Heart left ventricle (tissue), 16 donors: ENCODE measurements at regions not wholly inside any gene's neighbourhood (a gene's known extent, or its start where the extent isn't known, plus 50 kb on each side); places are given as distances from the start of the nearest gene placed in this dataset.

Experiments
- ATAC-seq, 4 donors: fragments of 200-7000 bp; cut with Tn5 transposase; one replicate each; pipeline ENCODE4 v1.9.1; 2020 to 2022; ENCODE audit warnings: moderate library complexity in 4 of 4, mild to moderate bottlenecking in 3 of 4, moderate number of reproducible peaks in 1 of 4
- DNase-seq, 5 donors: peaks; one replicate each; pipeline ENCODE4 v3.0.0-alpha.2; 2020
- H3K27ac ChIP-seq, 12 donors: fragments of 200-600 bp; sonication (generic) in 4 of 12; one replicate each; pipeline versions ENCODE4 v1.5.0 to v1.8.0; 2016 to 2022; ENCODE audit warnings: mild to moderate bottlenecking in 2 of 12
- H3K27me3 ChIP-seq, 9 donors: fragments of 200-600 bp; sonication (generic) in 2 of 9; one replicate each; pipeline versions ENCODE4 v1.5.1 to v1.8.0; 2016 to 2022; ENCODE audit warnings: mild to moderate bottlenecking in 3 of 9
- H3K36me3 ChIP-seq, 9 donors: fragments of 200-600 bp; sonication (generic) in 2 of 9; one replicate each; pipeline versions ENCODE4 v1.5.0 to v1.8.0; 2018 to 2022; ENCODE audit warnings: mild to moderate bottlenecking in 2 of 9
- H3K4me1 ChIP-seq, 12 donors: fragments of 200-600 bp; sonication (generic) in 4 of 12; one replicate each; pipeline versions ENCODE4 v1.5.0 to v1.8.0; 2016 to 2022; ENCODE audit warnings: mild to moderate bottlenecking in 3 of 12
- H3K4me3 ChIP-seq, 12 donors: fragments of 200-600 bp; sonication (generic) in 4 of 12; one replicate each; pipeline versions ENCODE4 v1.5.0 to v1.8.0; 2017 to 2022; ENCODE audit warnings: mild to moderate bottlenecking in 9 of 12, moderate library complexity in 4 of 12
- H3K9me3 ChIP-seq, 12 donors: fragments of 200-600 bp; sonication (generic) in 4 of 12; one replicate each; pipeline versions ENCODE4 v1.5.0 to v1.8.0; 2016 to 2022; ENCODE audit warnings: mild to moderate bottlenecking in 1 of 12
- POLR2A ChIP-seq, 2 donors: fragments of 450-650 bp; IDR thresholded peaks; one replicate each; pipeline ENCODE4 v1.6.1; 2017; ENCODE audit warnings: antibody characterized with exemption in 2 of 2, mild to moderate bottlenecking in 2 of 2, moderate library complexity in 2 of 2
- WGBS, 4 donors: extraction: QIAGEN DNeasy Blood & Tissue Kit in 2 of 4; methylation state at CpG; one replicate each; pipeline versions ENCODE4 v1.1.5 to v1.1.7; 2013 to 2018; 5-methylcytosine and 5-hydroxymethylcytosine counted together
- intact Hi-C, 10 donors: fragments of 100-400 bp; cut with DNase I; formaldehyde crosslinking; loops; one replicate each; pipeline versions ENCODE4 v1.11.1 to v1.14.2; 2022
- TF ChIP-seq, protein P1 (sequence below), 12 donors: fragments of 200-600 bp; sonication (generic) in 4 of 12; IDR thresholded peaks; one replicate each; pipeline versions ENCODE4 v1.5.0 to v1.8.0; 2018 to 2022; ENCODE audit warnings: antibody characterized with exemption in 12 of 12, mild to moderate bottlenecking in 5 of 12
- donor health status: ischemic (EF 13 %, LVEDD 7.1; RV severe dilation, severe dysfunction).
- donor health status: healthy with polysubstance abuse.
- donor health status: DM: no; HTN: yes; CAD: no.
- donor health status: DM: no; HTN: no; CAD: no.
- donor health status: ischemic (EF 25% LVEDD 6.9; RV normal size, moderate dysfunction).
- donor health status: ischemic (EF 25% LVEDD 5.7; RV mildly dilated, moderate dysfunction).
- donor health status: healthy.
- donor health status: DM: yes; HTN: yes; CAD: no.
- donor health status: ischemic (EF 35%, LVEDD 5.7; RV mildly dilated, moderate dysfunction).
- donor health status: nonischemic (EF 11% LVEDD 7.7; RV severe dilation, severe dysfunction).
- donor health status: DM: yes; HTN: yes; CAD: no.
- donor health status: PGD.
- donor health status: ischemic (EF 29% LVEDD 5.4; RV normal size, mild dysfunction).
- donor health status: nonischemic (EF 23%, LVEDD 6.1; RV moderate dilation, normal function).

DNA sequence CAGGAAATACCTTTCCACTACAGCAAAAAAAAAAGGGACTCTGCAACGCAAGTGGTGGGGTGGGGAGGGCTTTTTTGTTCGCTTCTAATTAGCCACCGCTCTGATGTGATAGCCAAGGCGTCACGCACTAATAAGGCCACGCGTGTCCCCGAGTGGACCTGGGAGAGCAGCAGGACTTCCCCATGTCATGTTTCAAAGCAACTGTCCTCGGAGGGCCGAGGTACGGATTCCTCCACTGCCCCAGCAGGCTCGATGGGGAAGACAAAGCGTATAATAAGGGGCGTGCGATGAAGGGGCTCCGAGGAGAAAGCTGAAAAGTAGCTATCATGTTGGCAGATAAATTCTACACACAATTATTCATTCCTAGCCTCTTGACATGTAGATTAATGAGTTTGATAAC is 179.7 kb upstream of the ZNF507 start:
- TF ChIP-seq, protein P1, sequence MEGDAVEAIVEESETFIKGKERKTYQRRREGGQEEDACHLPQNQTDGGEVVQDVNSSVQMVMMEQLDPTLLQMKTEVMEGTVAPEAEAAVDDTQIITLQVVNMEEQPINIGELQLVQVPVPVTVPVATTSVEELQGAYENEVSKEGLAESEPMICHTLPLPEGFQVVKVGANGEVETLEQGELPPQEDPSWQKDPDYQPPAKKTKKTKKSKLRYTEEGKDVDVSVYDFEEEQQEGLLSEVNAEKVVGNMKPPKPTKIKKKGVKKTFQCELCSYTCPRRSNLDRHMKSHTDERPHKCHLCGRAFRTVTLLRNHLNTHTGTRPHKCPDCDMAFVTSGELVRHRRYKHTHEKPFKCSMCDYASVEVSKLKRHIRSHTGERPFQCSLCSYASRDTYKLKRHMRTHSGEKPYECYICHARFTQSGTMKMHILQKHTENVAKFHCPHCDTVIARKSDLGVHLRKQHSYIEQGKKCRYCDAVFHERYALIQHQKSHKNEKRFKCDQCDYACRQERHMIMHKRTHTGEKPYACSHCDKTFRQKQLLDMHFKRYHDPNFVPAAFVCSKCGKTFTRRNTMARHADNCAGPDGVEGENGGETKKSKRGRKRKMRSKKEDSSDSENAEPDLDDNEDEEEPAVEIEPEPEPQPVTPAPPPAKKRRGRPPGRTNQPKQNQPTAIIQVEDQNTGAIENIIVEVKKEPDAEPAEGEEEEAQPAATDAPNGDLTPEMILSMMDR (IDR thresholded peaks at IDR 0.05) = no peak
- TF ChIP-seq POLR2A (IDR thresholded peaks at IDR 0.05) = no peak
- no peaks in the 10 kb centered on the region for H3K36me3 ChIP-seq
- 78 to 84% (median 81%) methylated on average over 16 of the region's 16 CpGs for WGBS, 4 donors
- DNase-seq (no peak), ATAC-seq (no peak)
- no peaks in the 10 kb centered on the region for H3K4me1 ChIP-seq
- no peak overlapping the region for H3K27ac ChIP-seq
- intact Hi-C loops = no loop called here
- peaks cover 0 to 46% (median 3%) of the 10 kb centered on the region in 9 donors for H3K27me3 ChIP-seq
- H3K4me3 ChIP-seq = no peak overlapping the region
- no peaks in the 10 kb centered on the region for H3K9me3 ChIP-seq

DNA sequence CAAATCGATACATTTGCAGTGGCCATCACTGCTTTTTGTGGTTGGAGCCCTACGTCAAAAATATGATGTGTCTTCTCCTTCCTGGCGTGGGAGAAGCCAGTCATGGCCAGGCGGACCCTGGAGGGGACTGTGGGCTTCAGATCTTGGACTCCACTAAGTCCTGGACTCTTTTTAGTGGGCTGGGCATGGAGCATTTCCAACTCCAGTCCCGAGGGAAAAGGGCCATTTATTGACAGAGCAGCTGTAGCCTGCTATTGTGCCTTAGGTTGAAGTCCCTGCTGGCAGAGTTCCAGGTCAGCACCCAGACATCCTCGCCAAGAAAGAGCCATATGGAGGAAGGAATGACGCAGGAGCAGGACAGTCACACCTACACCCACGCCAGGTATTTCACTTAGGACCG is 179.2 kb upstream of the ZNF507 start:
- Histone ChIP-seq H3K27ac (no peak overlapping the region), H3K9me3 (no peaks in the 10 kb centered on the region), H3K4me3 (no peak overlapping the region), H3K4me1 (no peaks in the 10 kb centered on the region), H3K27me3 (peaks cover 0 to 48% (median 3%) of the 10 kb centered on the region in 9 donors), H3K36me3 (no peaks in the 10 kb centered on the region)
- no peak for TF ChIP-seq POLR2A (IDR thresholded peaks at IDR 0.05)
- TF ChIP-seq, protein P1 (IDR thresholded peaks at IDR 0.05) = no peak
- intact Hi-C loops = no loop called here
- 60 to 68% (median 64%) methylated on average over 9 of the region's 9 CpGs for WGBS, 4 donors
- ATAC-seq (no peak), DNase-seq (no peak)

DNA sequence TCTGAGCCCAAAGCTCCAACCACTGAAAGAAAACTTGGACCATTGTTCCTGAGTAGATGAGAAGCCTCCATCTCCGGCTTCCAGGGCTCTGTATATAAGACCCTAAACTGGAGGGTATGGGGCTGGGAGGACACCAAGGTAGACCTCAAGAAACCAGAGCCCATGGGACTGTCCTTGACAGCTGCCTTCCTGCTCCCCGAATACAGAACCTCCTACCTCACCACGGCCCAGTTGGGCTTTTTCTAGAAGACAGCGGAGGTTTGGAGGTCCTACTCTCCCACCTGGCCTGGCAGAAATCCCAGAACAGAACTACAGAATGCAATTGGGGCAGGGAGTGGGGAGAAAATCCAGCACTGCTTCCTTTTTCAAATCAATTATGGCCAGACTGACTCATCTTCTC is 177.3 kb upstream of the ZNF507 start:
- Histone ChIP-seq H3K4me1 (no peaks in the 10 kb centered on the region), H3K9me3 (no peaks in the 10 kb centered on the region), H3K27me3 (peaks cover 0 to 49% (median 3%) of the 10 kb centered on the region in 9 donors), H3K27ac (no peak overlapping the region), H3K36me3 (no peaks in the 10 kb centered on the region), H3K4me3 (no peak overlapping the region)
- TF ChIP-seq, protein P1 (IDR thresholded peaks at IDR 0.05) = no peak
- TF ChIP-seq POLR2A (IDR thresholded peaks at IDR 0.05) = no peak
- intact Hi-C loops = no loop called here
- 73 to 85% (median 79%) methylated on average over 4 of the region's 4 CpGs for whole genome bisulfite sequencing, 4 donors
- no peak for ATAC-seq
- DNase-seq = no peak

GRCh38 chr19:32168606-32169005 is 176.8 kb upstream of the ZNF507 start:
- peaks cover 0 to 54% (median 3%) of the 10 kb centered on the region in 9 donors for H3K27me3 ChIP-seq
- H3K27ac ChIP-seq = no peak overlapping the region
- 73 to 90% (median 80%) methylated on average over 5 of the region's 5 CpGs for WGBS, 4 donors
- ATAC-seq (no peak), DNase-seq (no peak)
- H3K4me3 ChIP-seq = no peak overlapping the region
- TF ChIP-seq, protein P1 (IDR thresholded peaks at IDR 0.05) = no peak
- no peak for TF ChIP-seq POLR2A (IDR thresholded peaks at IDR 0.05)
- no peaks in the 10 kb centered on the region for H3K36me3 ChIP-seq
- no peaks in the 10 kb centered on the region for H3K4me1 ChIP-seq
- intact Hi-C loops = no loop called here
- H3K9me3 ChIP-seq = no peaks in the 10 kb centered on the region
